SK-N-SH treated with all-trans-retinoic acid at 6 μM for 48 hours (cell line): ENCODE measurements at regions not wholly inside any gene's neighbourhood (a gene's known extent, or its start where the extent isn't known, plus 50 kb on each side); places are given as distances from the start of the nearest gene placed in this dataset.
"Not testable (repeated sequence)": the region's sequence is repeated elsewhere in the genome, so short reads cannot be mapped to it uniquely, and the experiment has no call there.

Experiments used
- BACH2 ChIP-seq: fragments of 250-450 bp; sonication (Bioruptor Pico); IDR thresholded peaks from 2 replicates; pipeline ENCODE4 v1.9.0; 2021; ENCODE audit warnings: mild to moderate bottlenecking, borderline replicate concordance
- GLIS3 ChIP-seq: fragments of 250-450 bp; sonication (Bioruptor Pico); IDR thresholded peaks from 2 replicates; pipeline ENCODE4 v1.5.0; 2020; ENCODE audit warnings: mild to moderate bottlenecking, moderate library complexity
- OSR1 ChIP-seq: fragments of 250-450 bp; sonication (Bioruptor Pico); IDR thresholded peaks from 2 replicates; pipeline ENCODE4 v1.8.0; 2022; ENCODE audit warnings: moderate library complexity, mild to moderate bottlenecking, inconsistent platforms
- RARB ChIP-seq: fragments of 250-450 bp; sonication (Bioruptor Pico); IDR thresholded peaks from 2 replicates; pipeline ENCODE4 v1.8.0; 2021; ENCODE audit warnings: mild to moderate bottlenecking, moderate library complexity
- TCF4 ChIP-seq: fragments of 250-450 bp; sonication (Bioruptor Pico); IDR thresholded peaks from 2 replicates; pipeline ENCODE4 v1.8.0; 2021; ENCODE audit warnings: mild to moderate bottlenecking, moderate library complexity, borderline replicate concordance
- ZC3H10 ChIP-seq: fragments of 250-450 bp; sonication (Bioruptor Pico); IDR thresholded peaks from 2 replicates; pipeline ENCODE4 v1.5.1; 2021; ENCODE audit warnings: mild to moderate bottlenecking, moderate library complexity
- ZFP30 ChIP-seq: fragments of 450-650 bp; formaldehyde crosslinking; IDR thresholded peaks from 2 replicates; pipeline ENCODE4 v1.5.0; 2022; ENCODE audit warnings: mild to moderate bottlenecking, moderate library complexity

- not testable (repeated sequence) for TF ChIP-seq OSR1 (CRISPR knock-in tag); TCF4; BACH2; RARB (CRISPR knock-in tag); GLIS3; ZFP30 (CRISPR knock-in tag); ZC3H10 (CRISPR knock-in tag)
Observed at GRCh38 chr1:120995025-120995424, 105.5 kb downstream of the PPIAL4A start.
